Stimulated activated CD4-positive, alpha-beta T cell treated with anti-CD3 and anti-CD28 coated beads, TNF-alpha, amount 100 ng/mL, for 1 hour (primary cell): ENCODE measurements at regions not wholly inside any gene's neighbourhood (a gene's known extent, or its start where the extent isn't known, plus 50 kb on each side); places are given as distances from the start of the nearest gene placed in this dataset.
"Not testable (repeated sequence)": the region's sequence is repeated elsewhere in the genome, so short reads cannot be mapped to it uniquely, and the experiment has no call there.

ENCODE experiments used
- DNase-seq, 3 donors: peaks; one replicate each; pipeline ENCODE4 v3.0.0-alpha.2; 2020; ENCODE audit warnings: low read depth in 3 of 3, low spot score in 1 of 3

DNA sequence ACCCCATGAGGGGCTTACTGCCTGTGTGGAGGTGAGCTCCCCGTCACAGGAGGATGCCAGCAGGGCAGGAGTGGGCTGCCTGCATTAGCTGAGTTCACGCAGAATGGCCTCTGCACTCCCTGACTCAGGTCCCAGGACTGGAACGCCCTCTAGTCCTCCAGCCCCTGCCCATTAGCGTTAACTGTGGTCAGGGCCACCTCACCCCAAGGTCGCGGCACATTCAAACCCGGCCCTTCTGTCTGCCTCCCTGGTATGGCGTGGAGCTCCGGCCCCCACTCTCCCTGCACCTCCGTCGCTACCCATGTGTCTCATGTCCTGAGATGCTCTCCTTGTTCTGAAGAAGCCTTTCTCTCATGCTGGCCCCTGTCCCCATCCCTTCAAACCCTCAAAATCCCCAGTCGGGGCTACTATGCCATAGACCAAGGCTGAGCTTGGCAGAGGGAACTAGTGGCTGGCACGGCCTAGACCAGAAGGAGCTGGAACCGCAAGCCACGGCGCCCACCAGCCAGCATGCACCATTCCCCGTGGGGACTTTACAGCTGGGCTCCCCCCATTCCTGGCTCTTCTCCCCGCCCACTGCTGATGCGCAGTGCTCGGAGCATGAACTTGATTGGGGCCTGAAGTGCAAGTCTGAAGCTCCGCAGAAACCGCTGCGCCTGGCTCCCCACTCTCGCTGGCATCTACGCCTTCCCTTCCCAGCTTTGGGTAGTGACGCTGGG, 79.5 kb upstream of the RTL6 start:
- DNase-seq, result no peak

DNA sequence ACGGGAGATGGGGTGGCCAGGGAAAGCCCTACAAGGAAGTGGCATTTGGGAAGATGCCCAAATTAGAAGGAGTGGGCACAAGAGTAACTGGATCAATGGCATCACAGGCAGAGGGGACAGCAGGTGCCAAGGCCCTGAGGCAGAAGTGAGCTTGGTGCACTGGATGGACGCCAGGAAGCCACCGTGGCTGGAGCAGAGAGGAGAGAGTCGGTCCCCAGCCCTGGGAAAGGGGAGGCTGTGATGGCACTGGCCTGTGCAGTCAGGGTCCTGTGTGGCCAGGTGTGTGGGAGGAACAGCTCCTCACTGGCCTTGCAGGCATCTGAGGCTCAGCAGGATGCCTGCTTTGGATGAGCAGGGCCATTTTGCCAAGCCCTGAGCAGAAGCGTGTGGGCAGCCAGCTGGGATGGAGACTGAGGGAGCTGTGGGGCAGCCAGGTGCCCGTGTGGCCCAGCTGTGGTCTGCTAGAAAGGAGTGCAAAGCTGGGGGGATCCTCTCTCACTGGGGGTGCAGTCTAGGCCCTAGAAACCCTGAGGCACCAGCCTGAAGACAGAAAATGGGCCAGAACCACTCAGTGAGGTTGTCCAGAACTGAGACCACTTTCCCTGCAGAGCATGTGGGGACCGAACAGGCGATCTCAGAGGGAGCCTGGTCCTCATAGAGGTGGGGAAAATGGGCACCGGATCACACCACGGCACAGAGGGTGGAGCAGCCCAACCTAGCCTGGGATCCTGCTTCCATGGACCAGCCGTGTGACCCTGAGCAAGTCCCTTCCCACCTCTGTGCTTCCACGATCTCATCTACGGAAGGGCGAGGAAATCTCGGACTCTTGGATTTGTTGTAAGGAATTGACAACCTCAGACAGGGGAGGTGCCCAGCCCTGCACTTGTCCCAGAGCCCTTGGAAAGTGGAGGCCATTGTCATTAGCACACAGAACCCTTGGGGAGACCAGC, 78.6 kb upstream of the RTL6 start:
- no peak for DNase-seq

DNA sequence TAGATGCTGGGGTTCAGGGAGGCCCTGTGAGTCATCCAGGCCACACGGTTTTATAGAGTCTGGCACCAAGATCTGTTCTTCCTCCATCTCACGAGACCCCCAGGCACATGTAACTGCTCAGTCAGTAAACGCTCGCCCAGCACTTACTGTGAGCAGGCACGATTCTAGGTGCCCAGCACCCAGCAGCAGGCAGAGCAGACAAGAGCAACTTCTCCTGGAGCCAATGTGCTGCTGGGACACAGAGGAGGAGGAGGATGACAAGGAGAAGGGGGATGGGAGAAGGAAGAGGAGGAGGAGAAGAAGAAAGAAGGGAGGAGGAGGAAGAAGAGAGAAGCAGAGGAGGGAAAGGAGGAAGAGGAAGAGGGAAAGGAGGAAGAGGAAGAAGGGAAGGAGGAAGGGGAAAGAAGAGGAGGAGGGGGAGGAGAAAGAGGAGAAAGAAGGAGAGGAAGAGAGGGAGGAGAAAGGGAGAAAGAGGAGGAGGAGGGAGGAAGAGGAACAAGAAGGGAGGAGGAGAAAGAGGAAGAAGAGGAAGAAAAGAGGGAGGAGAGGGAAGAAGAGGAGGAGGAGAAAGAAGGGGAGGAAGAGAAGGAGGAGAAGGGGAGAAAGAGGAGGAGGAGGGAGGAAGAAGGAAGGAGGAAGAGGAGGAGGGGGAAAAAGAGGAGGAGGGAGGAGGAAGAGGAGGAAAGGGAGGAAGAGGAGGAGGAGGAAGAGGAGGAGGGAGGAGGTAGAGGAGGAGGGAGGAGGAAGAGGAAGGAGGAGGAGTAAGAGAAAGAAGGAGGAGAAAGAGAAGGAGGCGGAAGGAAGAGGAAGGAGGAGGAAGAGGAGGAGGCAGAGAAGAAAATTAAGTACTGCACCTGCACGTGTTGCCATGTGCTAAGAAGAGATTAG, 77.6 kb upstream of the RTL6 start:
- no peak for DNase-seq

DNA sequence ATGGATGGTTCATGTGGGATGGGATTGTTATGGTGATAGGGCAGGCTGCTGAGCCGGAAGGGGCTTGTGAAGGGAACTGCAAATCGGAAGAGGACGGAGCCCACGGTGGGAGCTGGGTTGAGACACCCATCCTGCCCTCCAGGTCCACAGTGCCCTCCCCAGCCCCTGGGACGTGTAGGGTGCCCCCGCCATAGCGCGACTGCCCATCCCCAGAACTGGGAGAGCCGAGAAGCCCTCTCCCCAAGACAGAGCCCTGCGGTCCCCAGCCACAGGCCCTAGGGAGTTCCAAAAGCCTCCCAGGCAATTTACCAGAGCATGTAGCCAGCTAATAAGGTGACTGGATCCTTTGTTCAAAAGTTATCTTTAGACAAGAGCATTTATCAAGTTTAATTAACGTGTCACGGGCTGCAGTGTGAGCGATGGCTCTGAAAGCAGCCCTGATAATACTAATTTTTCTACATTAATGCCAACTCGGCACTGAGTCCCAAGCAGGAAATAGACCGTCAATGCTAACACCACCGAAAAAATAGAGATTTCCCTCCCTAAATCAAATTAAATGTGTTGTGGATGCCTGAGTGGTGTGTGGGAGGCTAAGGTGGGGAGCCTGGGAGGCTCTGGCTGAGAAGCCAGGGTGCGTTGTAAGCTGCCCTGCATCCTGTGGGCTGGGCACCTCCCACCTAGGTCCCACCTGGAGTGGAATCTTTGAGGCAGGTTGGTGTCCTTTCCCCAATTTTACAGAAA, 76.8 kb upstream of the RTL6 start:
- no peak for DNase-seq

DNA sequence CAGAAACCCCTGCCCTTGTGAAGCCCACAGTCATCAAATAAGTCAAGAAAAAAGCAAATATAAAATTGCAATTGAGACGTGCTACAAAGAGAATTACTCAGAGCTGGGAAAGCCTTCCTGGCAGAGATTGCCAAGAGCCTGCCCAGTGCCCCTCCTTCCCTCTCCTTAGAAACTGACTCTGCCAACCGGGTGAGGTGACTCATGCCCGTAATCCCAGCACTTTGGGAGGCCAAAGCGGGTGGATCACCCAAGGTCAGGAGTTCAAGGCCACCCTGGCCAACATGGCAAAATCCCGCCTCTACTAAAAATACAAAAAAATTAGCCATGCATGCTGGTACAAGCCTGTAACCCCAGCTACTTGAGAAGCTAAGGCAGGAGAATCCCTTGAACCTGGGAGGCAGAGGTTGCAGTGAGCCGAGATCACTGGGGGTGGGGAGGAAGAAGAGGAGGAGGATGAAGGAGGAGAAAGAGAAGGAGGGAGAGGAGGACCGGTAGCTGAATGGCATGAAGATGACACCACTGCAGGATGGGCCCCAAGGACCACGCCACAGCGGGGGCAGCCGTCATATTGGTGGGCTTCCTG, 76.1 kb upstream of the RTL6 start:
- DNase-seq, result no peak

DNA sequence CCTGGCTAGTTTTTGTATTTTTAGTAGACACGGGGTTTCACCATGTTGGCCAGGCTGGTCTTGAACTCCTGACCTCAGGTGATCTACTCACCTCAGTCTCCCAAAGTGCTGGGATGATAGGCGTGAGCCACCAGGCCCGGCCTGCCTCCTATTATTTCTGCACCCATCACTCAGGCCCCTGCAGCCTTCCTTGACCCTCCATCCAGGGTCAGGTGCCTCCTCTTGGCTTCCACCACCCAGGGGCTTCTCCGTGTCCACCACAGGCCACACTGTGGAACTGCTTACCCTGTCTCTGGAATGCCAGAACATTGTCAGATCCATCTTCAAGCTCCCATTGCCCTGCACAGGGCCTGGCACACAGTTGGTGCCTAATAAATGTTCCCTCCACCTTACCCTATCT, 75.4 kb upstream of the RTL6 start:
- DNase-seq, result no peak

DNA sequence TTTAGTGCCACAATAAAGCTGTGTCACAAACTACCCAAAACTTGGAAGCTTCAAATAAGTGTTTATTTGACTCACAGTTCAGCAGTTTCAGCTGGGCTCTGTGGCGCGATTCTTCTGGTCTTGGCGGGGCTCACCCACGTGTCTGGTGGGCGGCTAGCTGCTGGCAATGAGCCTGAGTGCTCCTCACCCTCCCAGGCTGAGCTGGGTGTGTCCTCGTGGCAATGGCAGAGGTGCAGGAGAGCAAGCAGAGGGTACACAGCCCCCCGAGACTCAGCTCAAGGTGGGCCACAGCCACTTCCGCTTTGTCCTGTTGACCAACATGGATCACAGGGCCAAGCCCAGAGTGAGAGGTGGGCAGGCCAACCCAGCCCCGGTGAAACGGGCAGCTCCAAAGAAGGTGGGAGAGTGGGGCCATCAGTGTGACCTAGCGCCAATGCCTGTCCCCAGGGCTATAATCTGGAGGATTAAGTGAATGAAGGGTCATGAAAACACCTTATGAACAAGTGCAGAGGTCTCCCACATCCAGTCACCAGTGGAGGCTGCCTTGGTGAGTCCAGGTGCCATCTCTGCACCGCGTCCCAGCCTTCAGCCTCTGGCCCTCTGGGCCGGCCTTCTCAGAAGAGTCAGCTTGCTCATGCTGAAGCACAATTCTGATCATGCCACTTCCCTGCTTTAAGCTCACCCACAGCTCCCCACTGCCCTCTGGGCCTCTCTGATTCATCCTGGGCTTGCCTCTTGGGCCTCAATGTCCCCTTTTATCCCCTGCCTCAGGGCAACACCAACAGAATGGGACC, 74.6 kb upstream of the RTL6 start:
- DNase-seq, result no peak

DNA sequence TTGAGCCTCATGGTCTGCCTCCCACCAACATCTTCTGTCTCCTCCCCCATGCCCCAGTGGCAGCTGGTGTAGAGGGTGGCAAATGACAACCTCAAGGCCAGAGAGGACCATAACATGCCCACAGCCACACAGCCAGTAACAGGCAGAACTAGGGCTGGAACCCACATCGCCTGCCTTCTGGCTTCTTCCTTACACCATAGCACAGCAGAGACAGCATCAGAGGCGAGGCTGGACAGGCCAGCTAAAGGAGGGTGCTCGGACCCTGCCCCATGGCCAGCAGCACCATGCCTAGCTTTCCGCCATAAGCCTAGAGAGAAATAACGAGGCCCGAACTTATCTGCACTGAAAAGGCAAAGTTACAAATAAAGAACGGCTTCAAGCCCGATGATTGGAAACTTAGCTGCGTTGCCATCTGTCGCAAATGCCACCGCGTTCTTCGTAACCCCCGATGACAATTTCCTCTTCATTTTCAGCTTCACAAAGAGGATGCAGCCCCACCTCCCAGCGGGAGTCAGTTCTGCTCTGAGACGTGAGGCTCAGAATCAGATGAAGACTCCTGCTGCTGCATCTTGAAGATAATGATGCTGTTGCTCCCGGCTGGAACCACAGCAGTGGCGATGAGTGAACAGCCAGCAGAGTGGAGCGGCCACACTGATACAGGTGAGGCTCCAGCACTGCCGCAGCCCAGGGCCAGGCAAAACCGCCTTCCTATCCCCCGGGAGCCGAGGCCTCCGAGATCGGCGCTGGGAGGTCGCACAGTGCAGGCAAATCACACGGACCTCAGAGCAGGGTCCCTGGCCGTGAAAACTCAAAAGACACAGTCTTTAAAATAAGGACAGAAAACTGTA, 73.8 kb upstream of the RTL6 start:
- DNase-seq, result no peak

DNA sequence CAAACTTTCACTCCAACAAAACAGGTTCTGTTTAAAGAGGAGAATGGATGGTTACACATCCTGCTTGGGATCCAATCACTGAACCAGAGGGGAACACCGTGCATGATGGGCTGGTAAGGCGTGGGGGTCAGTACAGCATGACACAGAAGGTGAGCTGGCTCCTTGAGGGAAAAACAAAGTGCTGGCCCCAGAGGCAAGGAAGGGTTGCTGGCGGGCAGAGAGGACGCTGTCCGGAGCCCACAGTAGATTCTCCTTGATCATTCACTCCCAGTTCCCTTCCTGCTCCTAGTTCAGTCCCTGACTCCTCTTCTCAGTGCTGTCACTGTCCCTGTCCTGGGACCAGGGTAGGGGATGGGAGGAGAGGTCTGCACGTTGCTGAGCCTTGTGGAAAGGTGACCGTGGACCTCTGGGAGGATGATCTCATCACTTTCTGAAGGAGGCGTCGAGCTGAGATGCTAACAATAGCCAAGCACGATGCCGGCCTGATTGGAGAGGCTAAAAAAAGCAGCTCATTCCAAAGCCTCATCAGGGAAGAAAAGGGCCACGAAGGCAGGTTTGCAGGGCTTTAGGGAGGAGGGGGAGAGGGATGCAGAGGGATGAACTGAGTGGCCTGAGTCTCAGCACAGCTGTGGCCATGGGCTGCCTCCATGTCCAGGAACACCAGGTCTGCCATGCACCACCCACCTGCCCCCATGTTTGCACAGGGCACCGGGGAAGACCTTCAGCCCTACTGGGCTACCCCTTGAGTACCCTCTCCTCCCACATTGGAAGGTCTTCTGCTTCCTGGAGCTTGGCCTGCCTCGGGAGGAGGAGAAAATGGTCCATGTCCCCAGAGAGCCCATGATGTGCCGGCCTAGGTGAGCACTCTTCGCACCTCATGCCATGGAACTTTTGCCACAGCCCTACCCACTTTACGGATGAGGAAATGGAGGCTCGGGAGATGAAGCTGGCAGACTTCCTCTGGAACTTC, 72.7 kb upstream of the RTL6 start:
- DNase-seq, result no peak

DNA sequence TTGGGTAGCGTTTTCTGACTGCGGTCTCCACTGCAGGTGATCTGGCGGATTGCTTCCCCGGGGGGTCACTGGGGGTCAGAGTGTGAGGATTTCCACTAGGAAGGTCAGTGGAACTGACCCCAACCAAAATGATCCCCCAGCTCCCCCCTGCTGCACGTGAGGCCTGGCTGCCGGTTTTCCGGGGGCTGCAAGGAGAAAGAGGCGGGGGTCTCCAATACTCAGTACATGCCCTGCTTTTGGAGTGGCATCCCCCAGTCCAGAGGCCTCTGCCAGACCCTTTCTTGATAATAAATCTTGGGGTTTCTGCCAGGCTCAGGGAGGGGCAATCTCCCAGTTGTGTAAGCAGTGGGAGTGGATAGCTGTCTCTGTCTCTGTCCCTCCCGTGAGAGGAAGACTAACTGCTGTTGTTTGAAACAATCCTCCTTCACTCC, 71.5 kb upstream of the RTL6 start:
- no peak for DNase-seq

DNA sequence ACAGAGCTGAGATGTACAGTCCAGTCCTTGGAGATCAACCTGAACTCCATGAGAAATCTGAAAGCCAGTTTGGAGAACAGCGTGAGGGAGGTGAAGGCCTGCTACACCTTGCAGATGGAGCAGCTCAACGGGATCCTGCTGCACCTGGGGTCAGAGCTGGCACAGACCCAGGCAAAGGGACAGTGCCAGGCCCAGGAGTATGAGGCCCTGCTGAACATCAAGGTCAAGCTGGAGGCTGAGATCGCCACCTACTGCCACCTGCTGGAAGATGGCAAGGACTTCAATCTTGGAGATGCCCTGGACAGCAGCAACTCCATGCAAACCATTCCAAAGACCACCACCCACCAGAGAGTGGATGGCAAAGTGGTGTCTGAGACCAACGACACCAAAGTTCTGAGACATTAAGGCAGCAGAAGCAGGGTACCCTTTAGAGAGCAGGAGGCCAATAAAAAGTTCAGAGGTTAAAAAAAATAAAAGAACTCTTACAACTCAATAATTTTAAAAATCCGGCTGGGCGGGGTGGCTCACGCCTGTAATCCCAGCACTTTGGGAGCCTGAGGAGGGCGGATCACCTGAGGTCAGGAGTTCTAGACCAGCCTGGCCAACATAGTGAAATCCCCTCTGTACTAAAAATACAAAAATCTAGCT, 69.9 kb upstream of the RTL6 start:
- DNase-seq, result peak in 1 of 3 donors; percentile 25

DNA sequence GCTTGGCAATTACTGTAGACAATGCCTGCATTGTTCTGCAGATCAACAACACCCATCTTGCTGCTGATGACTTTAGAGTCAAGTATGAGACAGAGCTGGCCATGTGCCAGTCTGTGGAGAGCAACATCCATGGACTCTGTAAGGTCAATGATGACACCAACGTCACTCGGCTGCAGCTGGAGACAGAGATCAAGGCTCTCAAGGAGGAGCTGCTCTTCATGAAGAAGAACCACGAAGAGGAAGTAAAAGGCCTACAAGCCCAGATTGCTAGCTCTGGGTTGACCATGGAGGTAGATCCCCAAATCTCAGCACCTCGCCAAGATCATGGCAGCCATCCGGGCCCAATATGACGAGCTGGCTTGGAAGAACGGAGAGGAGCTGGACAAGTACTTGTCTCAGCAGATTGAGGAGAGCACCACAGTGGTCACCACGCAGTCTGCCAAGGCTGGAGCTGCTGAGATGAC, 69.4 kb upstream of the RTL6 start:
- DNase-seq, result not testable (repeated sequence)

DNA sequence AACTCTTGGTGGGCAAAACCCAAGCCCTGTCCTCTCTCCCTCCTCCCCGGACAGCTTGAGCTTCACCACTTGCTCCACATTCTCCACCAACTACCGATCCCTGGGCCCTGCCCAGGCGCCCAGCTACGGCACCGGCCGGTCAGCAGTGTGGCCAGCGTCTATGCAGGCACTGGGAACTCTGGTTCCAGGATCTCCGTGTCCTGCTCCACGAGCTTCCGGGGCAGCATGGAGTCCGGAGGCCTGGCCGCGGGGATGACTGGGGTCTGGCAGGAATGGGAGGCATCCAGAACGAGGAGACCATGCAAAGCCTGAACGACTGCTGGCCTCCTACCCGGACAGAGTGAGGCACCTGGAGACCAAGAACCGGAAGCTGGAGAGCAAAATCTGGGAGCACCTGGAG, 68.9 kb upstream of the RTL6 start:
- DNase-seq, result no peak

DNA sequence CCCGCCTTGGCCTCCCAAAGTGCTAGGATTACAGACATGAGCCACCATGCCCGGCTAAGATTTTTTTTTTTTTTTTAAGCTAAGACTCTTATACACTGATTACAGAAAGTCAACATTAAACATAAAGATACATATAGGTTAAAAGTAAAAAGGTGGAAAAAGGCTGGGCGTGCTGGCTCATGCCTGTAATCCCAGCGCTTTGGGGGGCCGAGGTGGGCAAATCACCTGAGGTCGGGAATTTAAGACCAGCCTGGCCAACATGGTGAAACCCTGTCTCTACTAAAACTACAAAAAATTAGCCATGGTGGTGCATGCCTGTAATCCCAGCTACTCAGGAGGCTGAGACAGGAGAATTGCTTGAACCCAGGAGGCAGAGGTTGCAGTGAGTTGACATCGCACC, 64.6 kb upstream of the RTL6 start:
- not testable (repeated sequence) for DNase-seq

DNA sequence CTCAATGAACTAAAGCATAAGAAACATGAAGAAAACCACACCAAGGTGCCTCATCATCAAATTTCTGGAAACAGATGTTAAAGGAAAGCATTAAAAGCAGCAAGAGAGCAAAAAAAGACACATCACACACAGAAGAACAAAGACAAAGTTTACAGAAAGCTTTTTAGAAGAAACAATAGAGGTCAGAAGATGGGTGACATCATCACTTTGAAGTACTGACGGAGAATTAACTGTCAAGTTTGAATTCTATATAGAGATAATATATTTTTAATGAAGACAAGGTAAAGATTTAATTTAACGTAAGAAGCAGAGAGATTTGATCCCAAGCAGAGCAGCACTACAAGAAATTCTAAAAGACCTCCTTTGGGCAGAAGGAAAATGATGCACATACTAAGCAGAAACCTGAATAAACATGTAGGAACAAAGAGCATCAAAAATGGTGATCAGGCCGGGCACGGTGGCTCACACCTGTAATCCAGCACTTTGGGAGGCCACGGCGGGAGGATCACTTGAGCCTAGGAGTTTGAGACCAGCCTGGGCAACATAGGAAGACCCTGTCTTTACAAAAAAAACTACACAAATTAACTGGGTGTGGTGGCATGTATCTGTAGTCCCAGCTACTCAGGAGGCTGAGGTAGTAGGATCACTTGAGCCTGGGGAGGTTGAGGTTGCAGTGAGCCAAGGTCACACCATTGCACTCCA, 63.3 kb upstream of the RTL6 start:
- no peak for DNase-seq

DNA sequence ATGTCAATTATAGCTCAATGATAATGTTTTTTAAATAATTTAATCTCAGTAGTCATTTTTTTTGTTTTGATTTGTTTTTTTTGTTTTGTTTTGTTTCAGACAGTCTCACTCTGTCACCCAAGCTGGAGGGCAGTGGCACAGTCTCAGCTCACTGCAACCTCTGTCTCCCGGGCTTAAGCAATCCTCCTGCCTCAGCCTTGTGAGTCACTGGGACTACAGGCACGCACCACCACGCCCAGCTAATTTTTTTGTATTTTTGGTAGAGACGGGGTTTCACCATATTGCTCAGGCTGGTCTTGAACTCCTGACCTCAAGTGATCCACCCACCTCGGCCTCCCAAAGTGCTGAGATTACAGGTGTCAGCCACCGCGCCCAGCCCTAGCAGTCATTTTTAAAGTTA, 60.6 kb upstream of the RTL6 start:
- DNase-seq, result not testable (repeated sequence)
